Gastroesophageal sphincter (tissue), 3 donors: ENCODE measurements at regions not wholly inside any gene's neighbourhood (a gene's known extent, or its start where the extent isn't known, plus 50 kb on each side); places are given as distances from the start of the nearest gene placed in this dataset.

Experiments used
- EP300 ChIP-seq: sonication (generic); formaldehyde crosslinking; IDR thresholded peaks from one replicate; pipeline ENCODE4 v1.6.1; 2017; ENCODE audit warnings: antibody characterized with exemption, mild to moderate bottlenecking
- POLR2A ChIP-seq, 2 donors: fragments of 450-650 bp; IDR thresholded peaks; one replicate each; pipeline ENCODE4 v1.6.1; 2017; ENCODE audit warnings: antibody characterized with exemption in 2 of 2, mild to moderate bottlenecking in 2 of 2, moderate library complexity in 1 of 2
- POLR2AphosphoS5 ChIP-seq: sonication (generic); formaldehyde crosslinking; IDR thresholded peaks from one replicate; pipeline ENCODE4 v1.6.1; 2017; ENCODE audit warnings: antibody characterized with exemption
- TF ChIP-seq, protein P1 (sequence below), 4 experiments: fragments of 200-600 bp in 2 of 4; fragments of 450-650 bp in 2 of 4; sonication (generic) in 1 of 4; IDR thresholded peaks; one replicate each; pipeline ENCODE4 v1.5.1; 2017 to 2019; ENCODE audit warnings: antibody characterized with exemption in 4 of 4, mild to moderate bottlenecking in 2 of 4, moderate library complexity in 2 of 4

DNA sequence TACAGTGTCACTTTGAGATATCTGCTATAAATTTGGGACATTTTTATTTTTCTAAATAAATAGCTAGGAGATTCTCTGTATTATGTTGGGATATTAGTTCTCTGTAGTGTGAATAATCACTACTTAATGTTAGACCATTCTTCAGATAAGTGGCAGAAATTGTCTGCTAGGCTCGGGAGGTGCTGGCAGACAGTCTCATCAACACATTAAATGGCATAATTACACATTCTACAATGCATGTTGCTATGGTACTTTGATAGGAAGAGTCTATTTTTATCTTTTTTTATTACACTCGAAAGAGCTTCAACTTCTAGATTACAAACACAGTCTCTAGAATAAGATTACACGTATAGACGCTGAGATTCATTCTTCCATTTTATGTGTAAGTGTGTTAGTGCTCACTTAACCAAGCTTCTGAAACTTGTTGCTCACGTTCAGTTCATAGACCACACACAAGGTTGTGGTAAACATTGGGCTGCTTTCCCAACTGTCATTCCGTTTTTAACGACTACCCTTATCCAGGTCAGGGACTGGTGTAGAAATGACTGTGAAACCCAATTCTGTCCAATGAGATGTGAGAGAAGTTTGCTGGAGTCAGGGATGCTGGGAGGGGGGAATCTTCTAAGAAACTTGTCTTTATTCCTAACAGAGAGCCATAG lies 78.6 kb downstream of the TPBG start:
- no peak for TF ChIP-seq POLR2A (IDR thresholded peaks at IDR 0.05)
- TF ChIP-seq, protein P1, sequence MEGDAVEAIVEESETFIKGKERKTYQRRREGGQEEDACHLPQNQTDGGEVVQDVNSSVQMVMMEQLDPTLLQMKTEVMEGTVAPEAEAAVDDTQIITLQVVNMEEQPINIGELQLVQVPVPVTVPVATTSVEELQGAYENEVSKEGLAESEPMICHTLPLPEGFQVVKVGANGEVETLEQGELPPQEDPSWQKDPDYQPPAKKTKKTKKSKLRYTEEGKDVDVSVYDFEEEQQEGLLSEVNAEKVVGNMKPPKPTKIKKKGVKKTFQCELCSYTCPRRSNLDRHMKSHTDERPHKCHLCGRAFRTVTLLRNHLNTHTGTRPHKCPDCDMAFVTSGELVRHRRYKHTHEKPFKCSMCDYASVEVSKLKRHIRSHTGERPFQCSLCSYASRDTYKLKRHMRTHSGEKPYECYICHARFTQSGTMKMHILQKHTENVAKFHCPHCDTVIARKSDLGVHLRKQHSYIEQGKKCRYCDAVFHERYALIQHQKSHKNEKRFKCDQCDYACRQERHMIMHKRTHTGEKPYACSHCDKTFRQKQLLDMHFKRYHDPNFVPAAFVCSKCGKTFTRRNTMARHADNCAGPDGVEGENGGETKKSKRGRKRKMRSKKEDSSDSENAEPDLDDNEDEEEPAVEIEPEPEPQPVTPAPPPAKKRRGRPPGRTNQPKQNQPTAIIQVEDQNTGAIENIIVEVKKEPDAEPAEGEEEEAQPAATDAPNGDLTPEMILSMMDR (IDR thresholded peaks at IDR 0.05), result no peak
- no peak for TF ChIP-seq POLR2AphosphoS5
- TF ChIP-seq EP300, result no peak
